ENCODE measurements at regions not wholly inside any gene's neighbourhood (a gene's known extent, or its start where the extent isn't known, plus 50 kb on each side); places are given as distances from the start of the nearest gene placed in this dataset.

DNA sequence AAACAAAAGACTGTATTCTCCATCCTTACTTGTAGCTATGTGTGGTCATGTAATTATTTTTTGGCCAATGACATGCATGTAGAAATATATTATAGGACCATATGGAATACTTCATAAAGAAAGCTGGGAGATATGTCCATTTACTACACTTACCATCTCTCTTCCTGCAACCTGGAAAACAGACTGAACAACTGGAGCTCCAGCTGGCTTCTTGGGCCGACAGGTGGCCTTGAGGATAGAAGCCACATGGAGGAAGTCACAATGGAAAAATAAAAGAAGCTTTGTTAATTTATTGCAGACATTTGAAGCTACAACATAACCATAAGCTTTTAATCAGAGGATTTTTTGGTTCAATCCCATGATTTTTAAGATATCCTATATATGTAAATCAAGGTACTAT is 167.9 kb upstream of the CBLB start:
- TF ChIP-seq, protein P1, sequence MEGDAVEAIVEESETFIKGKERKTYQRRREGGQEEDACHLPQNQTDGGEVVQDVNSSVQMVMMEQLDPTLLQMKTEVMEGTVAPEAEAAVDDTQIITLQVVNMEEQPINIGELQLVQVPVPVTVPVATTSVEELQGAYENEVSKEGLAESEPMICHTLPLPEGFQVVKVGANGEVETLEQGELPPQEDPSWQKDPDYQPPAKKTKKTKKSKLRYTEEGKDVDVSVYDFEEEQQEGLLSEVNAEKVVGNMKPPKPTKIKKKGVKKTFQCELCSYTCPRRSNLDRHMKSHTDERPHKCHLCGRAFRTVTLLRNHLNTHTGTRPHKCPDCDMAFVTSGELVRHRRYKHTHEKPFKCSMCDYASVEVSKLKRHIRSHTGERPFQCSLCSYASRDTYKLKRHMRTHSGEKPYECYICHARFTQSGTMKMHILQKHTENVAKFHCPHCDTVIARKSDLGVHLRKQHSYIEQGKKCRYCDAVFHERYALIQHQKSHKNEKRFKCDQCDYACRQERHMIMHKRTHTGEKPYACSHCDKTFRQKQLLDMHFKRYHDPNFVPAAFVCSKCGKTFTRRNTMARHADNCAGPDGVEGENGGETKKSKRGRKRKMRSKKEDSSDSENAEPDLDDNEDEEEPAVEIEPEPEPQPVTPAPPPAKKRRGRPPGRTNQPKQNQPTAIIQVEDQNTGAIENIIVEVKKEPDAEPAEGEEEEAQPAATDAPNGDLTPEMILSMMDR (conservative IDR thresholded peaks at IDR 0.05): no peak
- no peak for TF ChIP-seq ZFX (IDR thresholded peaks at IDR 0.05)
